NB4 (cell line): ENCODE measurements at regions not wholly inside any gene's neighbourhood (a gene's known extent, or its start where the extent isn't known, plus 50 kb on each side); places are given as distances from the start of the nearest gene placed in this dataset.

ENCODE experiments used
- DNase-seq: peaks from one replicate; pipeline ENCODE4 v3.0.0; 2010; ENCODE audit warnings: low read depth
- H3K4me3 ChIP-seq: one replicate; pipeline ENCODE4 v1.5.1; 2011; ENCODE audit warnings: mild to moderate bottlenecking, low read depth, low read length, moderate library complexity
- CTCF ChIP-seq: IDR thresholded peaks from one replicate; pipeline ENCODE4 v1.5.1; 2012; ENCODE audit warnings: low read depth, low read length
- MAX ChIP-seq: IDR thresholded peaks from 2 replicates; pipeline ENCODE4 v1.6.1; 2011; ENCODE audit warnings: low read depth, low read length
- MYC ChIP-seq: IDR thresholded peaks from 2 replicates; pipeline ENCODE4 v1.6.1; 2011; ENCODE audit warnings: low read depth, low read length
- POLR2A ChIP-seq: IDR thresholded peaks from 2 replicates; pipeline ENCODE4 v1.6.1; 2011; ENCODE audit warnings: mild to moderate bottlenecking; ENCODE audit not compliant: insufficient read length; ENCODE audit errors: extremely low read depth

- no peak overlapping the region for H3K4me3 ChIP-seq
- DNase-seq, result no peak
- no peak for TF ChIP-seq MAX
- TF ChIP-seq MYC, result no peak
- TF ChIP-seq POLR2A, result no peak
- no peak for TF ChIP-seq CTCF
These were observed 654.6 kb upstream of the SLITRK1 start for GRCh38 chr13:84536906-84537305.

GRCh38 chr13:84528408-84529070, 646.3 kb upstream of the SLITRK1 start:
- TF ChIP-seq POLR2A (no peak), CTCF (no peak), MYC (no peak), MAX (no peak)
- DNase-seq, result no peak
- no peak overlapping the region for H3K4me3 ChIP-seq

- TF ChIP-seq MYC (no peak), POLR2A (no peak), MAX (no peak), CTCF (no peak)
- no peak for DNase-seq
- H3K4me3 ChIP-seq, result no peak overlapping the region
These were observed 643.6 kb upstream of the SLITRK1 start for GRCh38 chr13:84525865-84526264.

- no peak for DNase-seq
- TF ChIP-seq CTCF (no peak), MYC (no peak), MAX (no peak), POLR2A (no peak)
- no peak overlapping the region for H3K4me3 ChIP-seq
These were observed 642.3 kb upstream of the SLITRK1 start for GRCh38 chr13:84524586-84524985.

GRCh38 chr13:84500016-84500415, 617.7 kb upstream of the SLITRK1 start:
- DNase-seq, result no peak
- no peak overlapping the region for H3K4me3 ChIP-seq
- TF ChIP-seq MAX, result no peak
- no peak for TF ChIP-seq POLR2A
- no peak for TF ChIP-seq MYC
- TF ChIP-seq CTCF, result no peak

- TF ChIP-seq POLR2A, result no peak
- TF ChIP-seq MAX, result no peak
- TF ChIP-seq CTCF, result no peak
- no peak for TF ChIP-seq MYC
- H3K4me3 ChIP-seq, result no peak overlapping the region
- DNase-seq, result no peak
These were observed 615.3 kb upstream of the SLITRK1 start for GRCh38 chr13:84497613-84498012.
